Esophagus muscularis mucosa (tissue), 4 donors: ENCODE measurements at regions not wholly inside any gene's neighbourhood (a gene's known extent, or its start where the extent isn't known, plus 50 kb on each side); places are given as distances from the start of the nearest gene placed in this dataset.
A peak's percentile ranks its signal among the peaks of the same experiment; 100 is the strongest.

Experiments
- EP300 ChIP-seq: sonication (generic); formaldehyde crosslinking; IDR thresholded peaks from one replicate; pipeline ENCODE4 v1.6.1; 2017; ENCODE audit warnings: antibody characterized with exemption
- POLR2A ChIP-seq: fragments of 450-650 bp; IDR thresholded peaks from one replicate; pipeline ENCODE4 v1.6.1; 2017; ENCODE audit warnings: antibody characterized with exemption, moderate library complexity, mild to moderate bottlenecking, low read depth
- POLR2AphosphoS5 ChIP-seq, 2 donors: sonication (generic); formaldehyde crosslinking; IDR thresholded peaks; one replicate each; pipeline ENCODE4 v1.6.1; 2017; ENCODE audit warnings: antibody characterized with exemption in 2 of 2
- TF ChIP-seq, protein P1 (sequence below), 3 experiments: fragments of 200-600 bp in 2 of 3; fragments of 450-650 bp in 1 of 3; sonication (generic) in 2 of 3; IDR thresholded peaks; one replicate each; pipeline ENCODE4 v1.5.1; 2017 to 2019; ENCODE audit warnings: antibody characterized with exemption in 3 of 3, mild to moderate bottlenecking in 2 of 3, moderate library complexity in 1 of 3

DNA sequence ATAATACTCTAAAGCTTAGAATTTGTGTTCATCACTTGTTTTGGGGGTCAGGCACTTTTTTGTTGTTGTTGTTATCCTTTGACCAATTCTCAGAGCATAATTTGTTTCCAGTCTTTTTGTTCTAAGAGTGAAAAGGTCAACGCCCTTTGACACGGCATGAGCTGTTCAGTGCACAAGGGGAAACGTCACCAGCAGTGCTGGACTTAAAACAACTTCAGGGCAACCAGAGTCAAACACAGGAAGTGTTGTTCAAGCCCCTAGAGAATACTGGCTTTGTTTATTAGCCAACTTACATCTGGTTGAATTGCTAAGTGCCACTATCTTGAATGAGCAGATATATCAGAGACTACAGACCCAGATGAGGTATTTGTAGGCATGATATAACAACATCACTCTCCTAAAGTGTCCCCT lies 368.9 kb downstream of the TMEM161B start:
- TF ChIP-seq, protein P1, sequence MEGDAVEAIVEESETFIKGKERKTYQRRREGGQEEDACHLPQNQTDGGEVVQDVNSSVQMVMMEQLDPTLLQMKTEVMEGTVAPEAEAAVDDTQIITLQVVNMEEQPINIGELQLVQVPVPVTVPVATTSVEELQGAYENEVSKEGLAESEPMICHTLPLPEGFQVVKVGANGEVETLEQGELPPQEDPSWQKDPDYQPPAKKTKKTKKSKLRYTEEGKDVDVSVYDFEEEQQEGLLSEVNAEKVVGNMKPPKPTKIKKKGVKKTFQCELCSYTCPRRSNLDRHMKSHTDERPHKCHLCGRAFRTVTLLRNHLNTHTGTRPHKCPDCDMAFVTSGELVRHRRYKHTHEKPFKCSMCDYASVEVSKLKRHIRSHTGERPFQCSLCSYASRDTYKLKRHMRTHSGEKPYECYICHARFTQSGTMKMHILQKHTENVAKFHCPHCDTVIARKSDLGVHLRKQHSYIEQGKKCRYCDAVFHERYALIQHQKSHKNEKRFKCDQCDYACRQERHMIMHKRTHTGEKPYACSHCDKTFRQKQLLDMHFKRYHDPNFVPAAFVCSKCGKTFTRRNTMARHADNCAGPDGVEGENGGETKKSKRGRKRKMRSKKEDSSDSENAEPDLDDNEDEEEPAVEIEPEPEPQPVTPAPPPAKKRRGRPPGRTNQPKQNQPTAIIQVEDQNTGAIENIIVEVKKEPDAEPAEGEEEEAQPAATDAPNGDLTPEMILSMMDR (IDR thresholded peaks at IDR 0.05): no peak
- peak in 1 of 2 donors; percentile 31 for TF ChIP-seq POLR2AphosphoS5 (IDR thresholded peaks at IDR 0.05)
- TF ChIP-seq POLR2A: no peak
- TF ChIP-seq EP300: no peak
